H1 (cell line): ENCODE measurements at regions not wholly inside any gene's neighbourhood (a gene's known extent, or its start where the extent isn't known, plus 50 kb on each side); places are given as distances from the start of the nearest gene placed in this dataset.

Source experiments
- EZH2 ChIP-seq: fragments of 200-600 bp; sonication (generic); IDR thresholded peaks from 2 replicates; pipeline ENCODE4 v1.7.1; 2012; ENCODE audit warnings: low read depth, mild to moderate bottlenecking, moderate library complexity, low read length, inconsistent platforms; ENCODE audit not compliant: severe bottlenecking
- HDAC2 ChIP-seq, 2 experiments: fragments of 300-600 bp in 1 of 2; sonication (generic) in 1 of 2; IDR thresholded peaks; 2 replicates each; pipeline ENCODE4 v1.6.1; 2011 to 2012; ENCODE audit warnings: low read depth in 2 of 2, low read length in 2 of 2, mild to moderate bottlenecking in 2 of 2, moderate library complexity in 2 of 2, borderline replicate concordance in 1 of 2, inconsistent platforms in 1 of 2
- PHF8 ChIP-seq: fragments of 200-600 bp; sonication (generic); conservative IDR thresholded peaks from 2 replicates; pipeline ENCODE4 v1.7.1; 2012; ENCODE audit warnings: low read depth, mild to moderate bottlenecking, inconsistent platforms, low read length, moderate library complexity
- SUZ12 ChIP-seq: fragments of 200-600 bp; sonication (generic); IDR thresholded peaks from 2 replicates; pipeline ENCODE4 v1.6.1; 2012; ENCODE audit warnings: mild to moderate bottlenecking, inconsistent platforms, low read length, moderate library complexity, mixed read lengths

DNA sequence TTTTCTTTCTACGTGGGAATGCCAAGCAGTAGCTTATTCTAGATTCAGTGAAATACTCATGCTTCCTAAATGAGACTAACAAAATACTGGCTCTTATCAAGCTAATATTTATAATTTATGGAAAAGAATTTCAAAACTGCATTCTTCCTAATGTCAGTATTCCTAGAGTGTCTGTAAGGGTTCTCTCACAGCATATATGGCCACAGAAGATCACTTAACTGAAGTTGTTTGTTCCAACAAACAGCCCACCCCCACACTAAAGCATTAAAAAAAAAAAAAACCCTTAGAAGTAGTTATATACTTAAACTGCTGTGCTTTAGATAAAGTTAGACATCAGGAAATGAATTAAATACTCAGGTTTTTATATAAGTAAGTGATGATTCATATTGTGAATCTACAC lies 247.7 kb upstream of the HSF2 start (continued):
- TF ChIP-seq SUZ12, result no peak
- no peak for TF ChIP-seq EZH2
- no peak for TF ChIP-seq PHF8
- no peak for TF ChIP-seq HDAC2 (IDR thresholded peaks at IDR 0.05; ENCODE audit: borderline replicate concordance in 1 of 2, low read depth in 2 of 2, low read length in 2 of 2)
